ENCODE measurements at regions not wholly inside any gene's neighbourhood (a gene's known extent, or its start where the extent isn't known, plus 50 kb on each side); places are given as distances from the start of the nearest gene placed in this dataset.

DNA sequence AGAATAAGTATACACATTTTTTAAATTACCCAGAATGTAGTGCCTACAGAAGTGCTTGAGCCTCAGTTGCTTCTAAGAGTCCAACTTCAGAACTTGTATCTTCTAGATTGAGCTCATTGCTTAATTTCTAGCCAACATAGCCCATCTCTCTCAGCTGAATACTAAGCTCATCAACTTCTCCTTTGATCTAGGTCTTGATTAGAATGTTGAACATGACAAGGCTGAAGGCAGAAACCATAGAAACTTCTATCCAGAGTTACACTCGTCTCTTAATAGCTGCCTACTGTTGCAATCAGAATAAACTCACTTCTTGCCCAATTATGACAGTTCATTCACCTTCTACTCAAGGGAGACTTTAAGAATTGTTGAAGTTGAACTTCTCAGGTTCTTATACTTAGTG lies 327.3 kb upstream of the THBS1 start (continued):
- TF ChIP-seq KDM1A (IDR thresholded peaks at IDR 0.05; ENCODE audit: borderline replicate concordance, low read length): no peak

DNA sequence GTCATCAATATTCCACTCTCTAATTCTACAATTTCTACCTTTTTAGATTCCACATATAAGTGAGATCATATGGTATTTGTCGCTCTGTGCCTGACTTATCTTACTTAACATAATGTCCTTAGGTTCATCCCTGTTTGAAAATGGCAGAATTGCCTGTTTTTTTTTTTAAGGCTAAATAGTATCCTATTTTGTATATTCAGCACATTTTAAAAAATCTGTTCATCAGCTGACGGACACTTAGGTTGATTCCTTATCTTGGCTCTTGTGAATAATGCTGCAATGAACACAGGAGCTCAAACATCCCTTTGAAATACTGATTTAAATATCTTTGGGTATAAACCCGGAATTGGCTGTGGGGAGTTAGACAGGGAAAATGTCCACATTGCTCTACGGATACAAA lies 326.7 kb upstream of the THBS1 start:
- H4K5ac ChIP-seq (ENCODE audit: insufficient read length, low read depth, low read length): no peak overlapping the region
- H2AFZ ChIP-seq (ENCODE audit: low read length): no peak overlapping the region
- H3K4me1 ChIP-seq (replicated peaks in 1 of 4; ENCODE audit: control insufficient read depth in 3 of 4, insufficient read depth in 4 of 4, low read length in 3 of 4): no peaks in the 10 kb centered on the region
- H2BK5ac ChIP-seq (ENCODE audit: low read depth, low read length): no peak overlapping the region
- H3K14ac ChIP-seq (ENCODE audit: insufficient read length): no peak overlapping the region
- ChIA-PET POLR2A (ENCODE audit: partially characterized antibody) (no interaction called here), CTCF (ENCODE audit: partially characterized antibody) (no interaction called here)
- H2BK12ac ChIP-seq (ENCODE audit: low read depth, low read length): no peak overlapping the region
- no peak overlapping the region for H3K4ac ChIP-seq (replicated peaks; ENCODE audit: insufficient read length, low read depth, low read length)
- no peak overlapping the region for H3K27ac ChIP-seq (ENCODE audit: low read depth, low read length)
- no peaks in the 10 kb centered on the region for H3K23me2 ChIP-seq (ENCODE audit: low read depth, low read length)
- no peak overlapping the region for H2AK5ac ChIP-seq (ENCODE audit: low read depth, low read length)
- H3K79me2 ChIP-seq (ENCODE audit: control insufficient read depth in 1 of 2, insufficient read depth in 2 of 2, low read length in 2 of 2): no peaks in the 10 kb centered on the region
- no peak overlapping the region for H3K4me3 ChIP-seq (ENCODE audit: extremely low read depth in 1 of 4, insufficient read depth in 2 of 4, low read depth in 3 of 4, low read length in 4 of 4)
- DNase-seq (ENCODE audit: low read depth in 1 of 2, low spot score in 2 of 2) (no peak), FAIRE-seq (no peak)
- H3K4me2 ChIP-seq (ENCODE audit: insufficient read depth in 1 of 2, low read depth in 2 of 2, low read length in 2 of 2): no peak overlapping the region
- H3K9me3 ChIP-seq (ENCODE audit: insufficient read depth in 2 of 2, low read depth in 1 of 2, low read length in 1 of 2): no peaks in the 10 kb centered on the region
- no peak overlapping the region for H3K9ac ChIP-seq (replicated peaks in 1 of 4; ENCODE audit: extremely low read depth in 1 of 4, low read depth in 3 of 4, low read length in 3 of 4)
- no peak overlapping the region for H4K91ac ChIP-seq (replicated peaks; ENCODE audit: insufficient read length, low read length)
- H4K8ac ChIP-seq (ENCODE audit: extremely low read depth, insufficient read depth, low read length): no peak overlapping the region
- no peak overlapping the region for H2BK15ac ChIP-seq (ENCODE audit: low read length)
- no peak overlapping the region for H3K18ac ChIP-seq (ENCODE audit: extremely low read depth, low read length)
- H2BK120ac ChIP-seq (replicated peaks; ENCODE audit: low read depth, low read length): no peak overlapping the region
- H3K23ac ChIP-seq (ENCODE audit: insufficient read length): no peak overlapping the region
- no peaks in the 10 kb centered on the region for H3K36me3 ChIP-seq (ENCODE audit: control insufficient read depth in 2 of 4, insufficient read depth in 4 of 4, low read length in 3 of 4)
- H3K27me3 ChIP-seq (replicated peaks in 1 of 4; ENCODE audit: control insufficient read depth in 3 of 4, extremely low read depth in 1 of 4, insufficient read depth in 3 of 4, low read length in 3 of 4): no peaks in the 10 kb centered on the region
- H4K20me1 ChIP-seq (replicated peaks in 1 of 2; ENCODE audit: control insufficient read depth in 1 of 2, insufficient read depth in 2 of 2, low read length in 2 of 2): no peaks in the 10 kb centered on the region
- no peak overlapping the region for H2BK20ac ChIP-seq (ENCODE audit: low read length)
- 90% methylated on average over 4 of the region's 4 CpGs; no CpG with 5 or more reads in 1 of the 2 experiments for WGBS, 2 experiments (ENCODE audit: extremely low coverage in 1 of 2, insufficient coverage in 1 of 2, insufficient read length in 1 of 2, insufficient replicate concordance in 2 of 2, low coverage in 1 of 2, low lambda C conversion rate in 2 of 2, missing lambda C conversion rate in 1 of 2)
- H3K56ac ChIP-seq (replicated peaks; ENCODE audit: insufficient read length, low read depth, low read length): no peak overlapping the region
- no peaks in the 10 kb centered on the region for H3K79me1 ChIP-seq (ENCODE audit: low read depth, low read length)
- TF ChIP-seq POLR2A (IDR thresholded peaks at IDR 0.05; ENCODE audit: control extremely low read depth in 1 of 2, low read depth in 2 of 2, low read length in 2 of 2): no peak
- no peak for TF ChIP-seq CHD1 (IDR thresholded peaks at IDR 0.05; ENCODE audit: low read depth, low read length)
- TF ChIP-seq BACH1 (IDR thresholded peaks at IDR 0.05; ENCODE audit: low read length): no peak
- no peak for TF ChIP-seq BCL11A (IDR thresholded peaks at IDR 0.05; ENCODE audit: low read depth in 2 of 2, low read length in 2 of 2)
- no peak for TF ChIP-seq SRF (IDR thresholded peaks at IDR 0.05; ENCODE audit: low read depth, low read length)
- TF ChIP-seq SUZ12 (IDR thresholded peaks at IDR 0.05; ENCODE audit: low read length): no peak
- TF ChIP-seq KDM1A (IDR thresholded peaks at IDR 0.05; ENCODE audit: borderline replicate concordance, low read length): no peak
- no peak for TF ChIP-seq HDAC2 (IDR thresholded peaks at IDR 0.05; ENCODE audit: borderline replicate concordance in 1 of 2, low read depth in 2 of 2, low read length in 2 of 2)
- no peak for TF ChIP-seq EP300 (IDR thresholded peaks at IDR 0.05; ENCODE audit: borderline replicate concordance in 1 of 2, low read depth in 2 of 2, low read length in 2 of 2)
- no peak for TF ChIP-seq POLR2AphosphoS5 (IDR thresholded peaks at IDR 0.05; ENCODE audit: low read depth, low read length)
- TF ChIP-seq TBP (IDR thresholded peaks at IDR 0.05; ENCODE audit: low read depth, low read length): no peak
